Nephron (organoid): ENCODE measurements at regions not wholly inside any gene's neighbourhood (a gene's known extent, or its start where the extent isn't known, plus 50 kb on each side); places are given as distances from the start of the nearest gene placed in this dataset.

ENCODE experiments used
- H3K27ac Mint-ChIP-seq, 3 experiments: 2 replicates each; pipeline ENCODE4 v1.8.0; 2020; ENCODE audit warnings: mixed read lengths in 3 of 3, mild to moderate bottlenecking in 2 of 3, moderate library complexity in 1 of 3
- H3K27me3 Mint-ChIP-seq: 2 replicates; pipeline ENCODE4 v1.8.0; 2021; ENCODE audit warnings: low read depth, mild to moderate bottlenecking, moderate library complexity, mixed read lengths
- H3K36me3 Mint-ChIP-seq: 2 replicates; pipeline ENCODE4 v1.8.0; 2020; ENCODE audit warnings: low read depth, mixed read lengths
- H3K4me1 Mint-ChIP-seq: 2 replicates; pipeline ENCODE4 v1.8.0; 2020; ENCODE audit warnings: mixed read lengths
- H3K4me3 Mint-ChIP-seq, 3 experiments: 2 replicates each; pipeline ENCODE4 v1.8.0; 2020; ENCODE audit warnings: mild to moderate bottlenecking in 3 of 3, mixed read lengths in 3 of 3, moderate library complexity in 2 of 3
- H3K9me3 Mint-ChIP-seq: 2 replicates; pipeline ENCODE4 v1.8.0; 2020; ENCODE audit warnings: mixed read lengths
- CTCF ChIP-seq, 3 experiments: fragments of 200-600 bp; sonication (generic); IDR thresholded peaks; one replicate each; pipeline ENCODE4 v1.5.0; 2021; ENCODE audit warnings: antibody characterized with exemption in 3 of 3; ENCODE audit not compliant: unreplicated experiment in 3 of 3

- no peak for TF ChIP-seq CTCF (IDR thresholded peaks at IDR 0.05; ENCODE audit: unreplicated experiment in 3 of 3)
- no peaks in the 10 kb centered on the region for H3K9me3 Mint-ChIP-seq
- H3K36me3 Mint-ChIP-seq: no peaks in the 10 kb centered on the region
- H3K4me3 Mint-ChIP-seq: no peak overlapping the region
- peaks cover 26% of the 10 kb centered on the region for H3K27me3 Mint-ChIP-seq
- peaks cover 7% of the 10 kb centered on the region for H3K4me1 Mint-ChIP-seq
- H3K27ac Mint-ChIP-seq: no peak overlapping the region
These were observed 50.1 kb upstream of the BCL11B start for GRCh38 chr14:99321955-99322730.
